ENCODE measurements at regions not wholly inside any gene's neighbourhood (a gene's known extent, or its start where the extent isn't known, plus 50 kb on each side); places are given as distances from the start of the nearest gene placed in this dataset.
"Not testable (repeated sequence)": the region's sequence is repeated elsewhere in the genome, so short reads cannot be mapped to it uniquely, and the experiment has no call there.

GRCh38 chr1:213417225-213417820 lies 366.3 kb downstream of the RPS6KC1 start:
- DNase-seq (ENCODE audit: low spot score): no peak

- no peak for DNase-seq (ENCODE audit: low spot score)
Observed at GRCh38 chr1:213417846-213418245, 366.8 kb downstream of the RPS6KC1 start.

- no peak for DNase-seq (ENCODE audit: low spot score)
Observed at GRCh38 chr1:213418268-213419071, 367.4 kb downstream of the RPS6KC1 start.

- DNase-seq (ENCODE audit: low spot score): no peak
Observed at GRCh38 chr1:213419401-213420030, 368.5 kb downstream of the RPS6KC1 start.

GRCh38 chr1:213421178-213421577 lies 370.1 kb downstream of the RPS6KC1 start:
- DNase-seq (ENCODE audit: low spot score): not testable (repeated sequence)

GRCh38 chr1:213423041-213423440 lies 372.0 kb downstream of the RPS6KC1 start:
- no peak for DNase-seq (ENCODE audit: low spot score)

GRCh38 chr1:213423605-213424004 lies 372.6 kb downstream of the RPS6KC1 start:
- no peak for DNase-seq (ENCODE audit: low spot score)

GRCh38 chr1:213425376-213426030 lies 374.5 kb downstream of the RPS6KC1 start:
- no peak for DNase-seq (ENCODE audit: low spot score)

GRCh38 chr1:213429642-213430041 lies 378.6 kb downstream of the RPS6KC1 start:
- DNase-seq (ENCODE audit: low spot score): no peak

- DNase-seq (ENCODE audit: low spot score): no peak
Observed at GRCh38 chr1:213435715-213436114, 384.7 kb downstream of the RPS6KC1 start.

- DNase-seq (ENCODE audit: low spot score): no peak
Observed at GRCh38 chr1:213438339-213438738, 387.3 kb downstream of the RPS6KC1 start.

- DNase-seq (ENCODE audit: low spot score): no peak
Observed at GRCh38 chr1:213439703-213440102, 388.7 kb downstream of the RPS6KC1 start.

- no peak for DNase-seq (ENCODE audit: low spot score)
Observed at GRCh38 chr1:213440766-213441165, 389.7 kb downstream of the RPS6KC1 start.

- peak; percentile 97 for DNase-seq (ENCODE audit: low spot score)
Observed at GRCh38 chr1:213443415-213443814, 392.4 kb downstream of the RPS6KC1 start.

- DNase-seq (ENCODE audit: low spot score): no peak
Observed at GRCh38 chr1:213444224-213444623, 393.2 kb downstream of the RPS6KC1 start.

- DNase-seq (ENCODE audit: low spot score): no peak
Observed at GRCh38 chr1:213446496-213446895, 395.5 kb downstream of the RPS6KC1 start.

GRCh38 chr1:213448360-213448759 lies 397.3 kb downstream of the RPS6KC1 start:
- DNase-seq (ENCODE audit: low spot score): no peak

GRCh38 chr1:213448776-213449175 lies 397.7 kb downstream of the RPS6KC1 start:
- no peak for DNase-seq (ENCODE audit: low spot score)

- DNase-seq (ENCODE audit: low spot score): no peak
Observed at GRCh38 chr1:213452501-213452900, 401.5 kb downstream of the RPS6KC1 start.

GRCh38 chr1:213457186-213457585 lies 406.1 kb downstream of the RPS6KC1 start:
- no peak for DNase-seq (ENCODE audit: low spot score)

GRCh38 chr1:213457733-213458132 lies 406.7 kb downstream of the RPS6KC1 start:
- no peak for DNase-seq (ENCODE audit: low spot score)

GRCh38 chr1:213462374-213462773 lies 411.3 kb downstream of the RPS6KC1 start:
- not testable (repeated sequence) for DNase-seq (ENCODE audit: low spot score)
